ENCODE measurements at regions not wholly inside any gene's neighbourhood (a gene's known extent, or its start where the extent isn't known, plus 50 kb on each side); places are given as distances from the start of the nearest gene placed in this dataset.

- Mint-ChIP-seq H3K9me3 (peaks cover 10% of the 10 kb centered on the region), H3K36me3 (ENCODE audit: low read depth) (no peaks in the 10 kb centered on the region), H3K4me1 (ENCODE audit: low read depth) (no peaks in the 10 kb centered on the region), H3K27ac (no peak overlapping the region), H3K4me3 (no peak overlapping the region), H3K27me3 (ENCODE audit: insufficient read depth) (peaks cover 2% of the 10 kb centered on the region; the same call in 1 of the 2 replicates)
- no peak for TF ChIP-seq CTCF (IDR thresholded peaks at IDR 0.05)
- no peak for DNase-seq
Measured at GRCh38 chr10:83075016-83075814, 1064.1 kb upstream of the GHITM start.

- Mint-ChIP-seq H3K4me1 (ENCODE audit: low read depth) (no peaks in the 10 kb centered on the region), H3K36me3 (ENCODE audit: low read depth) (no peaks in the 10 kb centered on the region), H3K4me3 (no peak overlapping the region), H3K9me3 (peaks cover 10% of the 10 kb centered on the region), H3K27me3 (ENCODE audit: insufficient read depth) (peaks cover 2% of the 10 kb centered on the region; the same call in 1 of the 2 replicates), H3K27ac (no peak overlapping the region)
- TF ChIP-seq CTCF (IDR thresholded peaks at IDR 0.05) = no peak
- no peak for DNase-seq
Measured at GRCh38 chr10:83075815-83076355, 1063.4 kb upstream of the GHITM start.

- no peaks in the 10 kb centered on the region for H3K4me1 Mint-ChIP-seq (ENCODE audit: low read depth)
- no peak for DNase-seq
- H3K27ac Mint-ChIP-seq = no peak overlapping the region
- H3K4me3 Mint-ChIP-seq = no peak overlapping the region
- peaks cover 13% of the 10 kb centered on the region for H3K9me3 Mint-ChIP-seq
- no peaks in the 10 kb centered on the region for H3K36me3 Mint-ChIP-seq (ENCODE audit: low read depth)
- H3K27me3 Mint-ChIP-seq (ENCODE audit: insufficient read depth) = peaks cover 2% of the 10 kb centered on the region; the same call in 1 of the 2 replicates
- no peak for TF ChIP-seq CTCF (IDR thresholded peaks at IDR 0.05)
Measured at GRCh38 chr10:83076443-83076842, 1062.9 kb upstream of the GHITM start.

GRCh38 chr10:83078160-83078559 lies 1061.1 kb upstream of the GHITM start:
- H3K4me1 Mint-ChIP-seq (ENCODE audit: low read depth) = no peaks in the 10 kb centered on the region
- no peak for DNase-seq
- H3K27me3 Mint-ChIP-seq (ENCODE audit: insufficient read depth) = peaks cover 2% of the 10 kb centered on the region; the same call in 1 of the 2 replicates
- no peak overlapping the region for H3K4me3 Mint-ChIP-seq
- TF ChIP-seq CTCF (IDR thresholded peaks at IDR 0.05) = no peak
- peaks cover 22% of the 10 kb centered on the region for H3K9me3 Mint-ChIP-seq
- H3K27ac Mint-ChIP-seq = no peak overlapping the region
- H3K36me3 Mint-ChIP-seq (ENCODE audit: low read depth) = no peaks in the 10 kb centered on the region

- H3K9me3 Mint-ChIP-seq = peaks cover 25% of the 10 kb centered on the region
- no peak for TF ChIP-seq CTCF (IDR thresholded peaks at IDR 0.05)
- H3K4me3 Mint-ChIP-seq = no peak overlapping the region
- H3K4me1 Mint-ChIP-seq (ENCODE audit: low read depth) = no peaks in the 10 kb centered on the region
- no peak for DNase-seq
- peaks cover 3% of the 10 kb centered on the region; the same call in 1 of the 2 replicates for H3K27me3 Mint-ChIP-seq (ENCODE audit: insufficient read depth)
- no peaks in the 10 kb centered on the region for H3K36me3 Mint-ChIP-seq (ENCODE audit: low read depth)
- H3K27ac Mint-ChIP-seq = no peak overlapping the region
Measured at GRCh38 chr10:83078645-83079044, 1060.7 kb upstream of the GHITM start.
